HL-60 (cell line): ENCODE measurements at regions not wholly inside any gene's neighbourhood (a gene's known extent, or its start where the extent isn't known, plus 50 kb on each side); places are given as distances from the start of the nearest gene placed in this dataset.

ENCODE experiments used
- DNase-seq, 2 experiments: peaks; one replicate each; pipeline ENCODE4 v3.0.0-alpha.2; 2010 to 2020; ENCODE audit warnings: low read depth in 1 of 2, low spot score in 1 of 2
- H3K27ac ChIP-seq: fragments of 250-450 bp; sonication (Bioruptor Pico); replicated peaks from 2 replicates; pipeline ENCODE4 v1.5.1; 2020; ENCODE audit warnings: mild to moderate bottlenecking, moderate library complexity
- H3K27me3 ChIP-seq: fragments of 250-450 bp; sonication (Bioruptor Pico); 2 replicates; pipeline ENCODE4 v1.5.1; 2021; ENCODE audit warnings: mild to moderate bottlenecking, moderate library complexity; ENCODE audit not compliant: insufficient read depth, poor library complexity, severe bottlenecking
- H3K4me3 ChIP-seq: replicated peaks from 2 replicates; pipeline ENCODE4 v1.5.1; 2011; ENCODE audit warnings: mild to moderate bottlenecking, control low read depth, low read length; ENCODE audit not compliant: insufficient read depth
- CTCF ChIP-seq: IDR thresholded peaks from one replicate; pipeline ENCODE4 v1.5.1; 2011; ENCODE audit warnings: low read length, control low read depth, inconsistent platforms; ENCODE audit not compliant: insufficient read depth
- GABPA ChIP-seq: IDR thresholded peaks from 2 replicates; pipeline ENCODE4 v1.6.1; 2012; ENCODE audit warnings: low read depth
- POLR2AphosphoS5 ChIP-seq: IDR thresholded peaks from 2 replicates; pipeline ENCODE4 v1.6.1; 2012; ENCODE audit warnings: low read depth
- REST ChIP-seq: IDR thresholded peaks from 2 replicates; pipeline ENCODE4 v1.6.1; 2012; ENCODE audit warnings: low read depth; ENCODE audit not compliant: insufficient replicate concordance
- SPI1 ChIP-seq: IDR thresholded peaks from 2 replicates; pipeline ENCODE4 v1.6.1; 2012; ENCODE audit warnings: low read depth, mild to moderate bottlenecking, borderline replicate concordance

- no peaks in the 10 kb centered on the region for H3K27me3 ChIP-seq
Measured at GRCh38 chr3:10585945-10586344, 80.6 kb upstream of the ATP2B2 start.

GRCh38 chr3:10594915-10595314 lies 89.5 kb upstream of the ATP2B2 start:
- DNase-seq: peak; percentile 38 to 44
- TF ChIP-seq SPI1 (no peak), REST (peak; percentile 99), POLR2AphosphoS5 (no peak), GABPA (no peak)
- Histone ChIP-seq H3K27ac (no peak overlapping the region), H3K4me3 (no peak overlapping the region), H3K27me3 (peaks cover 4% of the 10 kb centered on the region)

More at GRCh38 chr3:10585945-10586344, 80.6 kb upstream of the ATP2B2 start:
- TF ChIP-seq REST (no peak), CTCF (no peak), GABPA (no peak), POLR2AphosphoS5 (no peak), SPI1 (no peak)
- no peak for DNase-seq
- Histone ChIP-seq H3K4me3 (no peak overlapping the region), H3K27ac (no peak overlapping the region)

- no peak for TF ChIP-seq REST
Measured at GRCh38 chr3:10596746-10597448, 91.5 kb upstream of the ATP2B2 start.

GRCh38 chr3:10597733-10598132 lies 92.3 kb upstream of the ATP2B2 start:
- Histone ChIP-seq H3K4me3 (no peak overlapping the region), H3K27me3 (peaks cover 4% of the 10 kb centered on the region), H3K27ac (no peak overlapping the region)
- TF ChIP-seq GABPA (no peak), SPI1 (no peak), POLR2AphosphoS5 (no peak), CTCF (no peak), REST (no peak)
- DNase-seq: no peak

More at GRCh38 chr3:10596746-10597448, 91.5 kb upstream of the ATP2B2 start:
- no peak for DNase-seq
- no peak overlapping the region for H3K27ac ChIP-seq
- peaks cover 4% of the 10 kb centered on the region for H3K27me3 ChIP-seq
- no peak overlapping the region for H3K4me3 ChIP-seq
